Retinal pigment epithelial cell (primary cell): ENCODE measurements at regions not wholly inside any gene's neighbourhood (a gene's known extent, or its start where the extent isn't known, plus 50 kb on each side); places are given as distances from the start of the nearest gene placed in this dataset.

Experiments
- DNase-seq: peaks from one replicate; pipeline ENCODE4 v3.0.0-alpha.2; 2010; ENCODE audit warnings: low read depth
- H3K4me3 ChIP-seq: 2 replicates; pipeline ENCODE4 v1.5.1; 2011; ENCODE audit warnings: mild to moderate bottlenecking, low read length, control low read depth, moderate library complexity
- CTCF ChIP-seq: conservative IDR thresholded peaks from 2 replicates; pipeline ENCODE4 v1.5.1; 2011; ENCODE audit warnings: low read depth, low read length, control low read depth, inconsistent platforms

GRCh38 chr1:30292451-30292850 lies 430.9 kb downstream of the MATN1 start:
- no peak for DNase-seq
- H3K4me3 ChIP-seq: no peak overlapping the region
- no peak for TF ChIP-seq CTCF

GRCh38 chr1:30291526-30291925 lies 431.9 kb downstream of the MATN1 start:
- DNase-seq: no peak
- no peak for TF ChIP-seq CTCF
- H3K4me3 ChIP-seq: no peak overlapping the region

DNA sequence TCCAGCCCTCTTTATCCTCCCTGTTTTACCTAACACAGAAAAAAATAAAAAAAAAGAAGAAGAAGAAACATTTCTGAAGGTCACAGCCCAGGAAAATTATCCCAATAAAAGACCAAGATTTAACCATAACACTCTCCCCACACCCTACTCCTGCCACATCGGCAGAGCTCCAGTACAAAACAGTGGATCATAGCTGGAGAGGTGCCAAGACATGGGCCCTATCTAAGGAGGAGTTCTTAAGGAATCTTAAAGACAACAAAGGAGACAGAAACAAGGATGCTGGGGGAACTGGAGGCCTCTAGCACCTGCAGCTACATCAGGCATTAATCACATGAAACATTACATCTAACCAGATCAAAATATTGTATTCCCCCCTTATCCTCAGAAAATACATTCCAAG lies 432.8 kb downstream of the MATN1 start:
- TF ChIP-seq CTCF: no peak
- no peak overlapping the region for H3K4me3 ChIP-seq
- DNase-seq: no peak

DNA sequence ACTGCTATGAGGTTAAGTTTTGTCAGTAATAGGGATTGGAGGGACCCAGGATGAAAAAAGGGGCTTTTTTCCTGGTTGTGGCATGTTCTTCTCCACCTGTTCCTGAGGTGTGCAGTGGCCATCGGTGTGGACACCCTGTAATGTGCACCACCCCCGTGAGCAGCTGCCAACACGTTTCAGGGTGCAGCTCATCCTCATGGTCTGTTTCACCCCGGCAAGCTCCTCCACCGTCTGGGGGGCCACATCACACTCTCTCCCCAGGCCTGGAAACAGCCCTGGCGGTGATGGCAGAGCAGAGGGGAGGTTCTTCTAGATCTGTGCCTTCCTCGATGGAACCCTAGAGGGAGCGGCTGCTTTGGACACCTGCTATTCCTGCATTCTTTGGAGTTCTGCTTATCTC lies 435.4 kb downstream of the MATN1 start:
- no peak overlapping the region for H3K4me3 ChIP-seq
- TF ChIP-seq CTCF: no peak
- DNase-seq: no peak

DNA sequence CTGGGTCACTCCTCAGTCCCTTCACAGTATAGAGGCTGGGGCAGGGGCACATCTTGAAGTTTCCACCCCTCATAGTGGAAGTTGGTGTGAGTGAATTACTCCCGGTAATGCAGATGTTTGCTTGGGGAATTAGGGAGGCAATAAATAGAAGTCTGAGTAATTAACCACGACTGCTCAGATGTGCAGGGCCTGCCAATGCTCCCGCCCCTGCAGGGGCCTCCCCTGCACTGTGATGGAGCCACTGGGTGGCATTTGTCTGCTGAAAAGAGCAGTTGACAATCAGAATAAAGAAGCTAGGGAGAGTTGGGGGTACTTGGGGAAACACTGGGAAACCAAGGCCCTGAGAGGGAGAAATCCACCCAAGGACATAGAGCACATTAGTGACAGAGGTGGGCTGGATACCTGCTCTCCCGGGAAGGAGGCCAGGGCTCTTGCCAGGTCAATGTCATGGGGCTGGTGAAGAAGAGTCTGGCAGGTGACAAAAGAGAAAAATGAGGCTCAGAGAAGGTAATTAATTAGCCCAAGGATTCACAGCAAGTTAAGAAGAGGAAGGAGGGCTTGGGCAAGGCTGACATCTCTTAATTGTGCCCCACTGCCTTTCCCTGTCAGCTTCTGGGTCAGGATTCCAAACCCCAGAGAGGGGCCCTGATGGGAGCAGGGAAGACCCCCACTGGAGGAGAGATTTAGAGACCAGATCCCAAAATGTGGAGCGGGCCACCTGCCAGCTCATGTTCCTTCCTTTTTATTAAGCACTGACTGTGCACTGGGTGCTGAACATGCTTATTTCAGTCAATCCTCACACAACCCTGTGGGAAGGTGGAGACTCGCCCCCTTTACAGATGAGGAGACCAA lies 436.2 kb downstream of the MATN1 start:
- no peak for TF ChIP-seq CTCF
- DNase-seq: no peak
- H3K4me3 ChIP-seq: no peak overlapping the region

GRCh38 chr1:30286241-30286987 lies 437.0 kb downstream of the MATN1 start:
- no peak overlapping the region for H3K4me3 ChIP-seq
- no peak for TF ChIP-seq CTCF
- no peak for DNase-seq
